ENCODE measurements at regions not wholly inside any gene's neighbourhood (a gene's known extent, or its start where the extent isn't known, plus 50 kb on each side); places are given as distances from the start of the nearest gene placed in this dataset.

- TF ChIP-seq USF2 (IDR thresholded peaks at IDR 0.05; ENCODE audit: low read depth, low read length) = no peak
- no peak for TF ChIP-seq FOS (IDR thresholded peaks at IDR 0.05; ENCODE audit: low read depth, low read length)
- TF ChIP-seq RFX5 (IDR thresholded peaks at IDR 0.05; ENCODE audit: low read depth, low read length) = no peak
- no peak for TF ChIP-seq MXI1 (IDR thresholded peaks at IDR 0.05; ENCODE audit: borderline replicate concordance, low read depth, low read length)
- no peak for TF ChIP-seq MAFK (IDR thresholded peaks at IDR 0.05; ENCODE audit: low read depth, low read length)
- TF ChIP-seq ELK1 (IDR thresholded peaks at IDR 0.05; ENCODE audit: borderline replicate concordance, low read depth, low read length) = no peak
- TF ChIP-seq BHLHE40 (IDR thresholded peaks at IDR 0.05; ENCODE audit: low read depth, low read length) = no peak
- no peak for TF ChIP-seq CEBPB (IDR thresholded peaks at IDR 0.05; ENCODE audit: low read depth, low read length)
- no peak for TF ChIP-seq CHD1 (IDR thresholded peaks at IDR 0.05; ENCODE audit: low read depth, low read length)
- no peak for TF ChIP-seq SMC3 (IDR thresholded peaks at IDR 0.05; ENCODE audit: low read depth, low read length)
- no peak for TF ChIP-seq POLR2A (IDR thresholded peaks at IDR 0.05; ENCODE audit: low read depth, low read length)
- TF ChIP-seq RCOR1 (IDR thresholded peaks at IDR 0.05; ENCODE audit: insufficient replicate concordance, low read length) = no peak
- TF ChIP-seq RAD21 (IDR thresholded peaks at IDR 0.05; ENCODE audit: low read length) = no peak
- TF ChIP-seq MAZ (IDR thresholded peaks at IDR 0.05; ENCODE audit: borderline replicate concordance, low read depth, low read length) = no peak
- no peak for TF ChIP-seq NFE2L2 (IDR thresholded peaks at IDR 0.05; ENCODE audit: low read depth, low read length)
- no peak for TF ChIP-seq CTCF (conservative IDR thresholded peaks at IDR 0.05; ENCODE audit: low read depth, low read length)
- no peak overlapping the region for H3K4me2 ChIP-seq (ENCODE audit: low read depth, low read length)
- H3K56ac ChIP-seq (ENCODE audit: extremely low read depth, insufficient read depth, low read length) = no peak overlapping the region
- no peak overlapping the region for H2AFZ ChIP-seq (replicated peaks; ENCODE audit: low read length, poor library complexity)
- intact Hi-C loops (cut with micrococcal nuclease) (no loop called here), in situ Hi-C loops (cut with MboI; ENCODE audit: low sequenced_read_pairs) (no loop called here), dilution Hi-C loops (cut with HindIII; ENCODE audit: low sequenced_read_pairs, unreplicated experiment) (no loop called here)
- no peak overlapping the region for H3K27ac ChIP-seq (ENCODE audit: insufficient read depth, low read length)
- no peak overlapping the region for H2BK5ac ChIP-seq (ENCODE audit: low read depth, low read length, poor library complexity, severe bottlenecking)
- H3K18ac ChIP-seq (ENCODE audit: low read depth, low read length) = no peak overlapping the region
- H4K5ac ChIP-seq (ENCODE audit: low read depth, low read length) = no peak overlapping the region
- no peak overlapping the region for H3K4me3 ChIP-seq (ENCODE audit: insufficient read depth, low read depth, low read length)
- H4K8ac ChIP-seq (ENCODE audit: low read depth in 2 of 2, low read length in 2 of 2) = no peak overlapping the region
- no peak overlapping the region for H3K4ac ChIP-seq (ENCODE audit: low read depth, low read length)
- H4K20me1 ChIP-seq (ENCODE audit: insufficient read depth, low read length) = no peaks in the 10 kb centered on the region
- no peaks in the 10 kb centered on the region for H3K9me1 ChIP-seq (ENCODE audit: insufficient read depth, low read length)
- no peak overlapping the region for H3K23ac ChIP-seq (ENCODE audit: low read depth, low read length)
- no CpG with 5 or more reads among the region's 3 CpGs for WGBS, 2 experiments (ENCODE audit: extremely low coverage in 2 of 2, insufficient read length in 1 of 2)
- no peaks in the 10 kb centered on the region for H3K36me3 ChIP-seq (ENCODE audit: control insufficient read depth, insufficient read depth, low read length)
- no peak overlapping the region for H2AK5ac ChIP-seq (ENCODE audit: low read depth, low read length)
- DNase-seq (no peak), ATAC-seq (ENCODE audit: low read depth) (no peak)
- H2AK9ac ChIP-seq (replicated peaks; ENCODE audit: low read depth, low read length, poor library complexity) = no peak overlapping the region
- H2BK120ac ChIP-seq (ENCODE audit: low read depth, low read length) = no peak overlapping the region
- no peak overlapping the region for H2BK20ac ChIP-seq (ENCODE audit: low read depth, low read length)
- H3K9ac ChIP-seq (ENCODE audit: low read depth, low read length) = no peak overlapping the region
- no peak overlapping the region for H4K91ac ChIP-seq (ENCODE audit: insufficient read depth, low read depth, low read length)
- ChIA-PET CTCF (no interaction called here), POLR2A (ENCODE audit: unreplicated experiment) (no interaction called here)
- H3K9me3 ChIP-seq (ENCODE audit: control insufficient read depth, insufficient read depth, low read length) = no peaks in the 10 kb centered on the region
- no peaks in the 10 kb centered on the region for H3K27me3 ChIP-seq (ENCODE audit: control insufficient read depth, insufficient read depth, low read length)
- H3K14ac ChIP-seq (replicated peaks; ENCODE audit: low read depth, low read length) = no peak overlapping the region
- H3K79me1 ChIP-seq (ENCODE audit: low read depth in 1 of 2, low read length in 2 of 2) = no peaks in the 10 kb centered on the region
- BruUV-seq (replicated peaks) = no TSS peak
- no peaks in the 10 kb centered on the region for H3K4me1 ChIP-seq (ENCODE audit: control insufficient read depth, insufficient read depth, low read length)
- no peak overlapping the region for H2BK15ac ChIP-seq (ENCODE audit: low read depth, low read length)
Measured at GRCh38 chr15:35633677-35634076, 87.7 kb upstream of the DPH6 start.

Measured in IMR-90 (cell line).